HepG2 (cell line): ENCODE measurements at regions not wholly inside any gene's neighbourhood (a gene's known extent, or its start where the extent isn't known, plus 50 kb on each side); places are given as distances from the start of the nearest gene placed in this dataset.

ENCODE experiments used
- ATAC-seq: fragments of 200-7000 bp; cut with Tn5 transposase; 3 replicates; pipeline ENCODE4 v1.9.1; 2020; ENCODE audit warnings: mild to moderate bottlenecking, moderate library complexity
- BruUV-seq: library from RNA; stranded (reverse); fragments of 400-500 nt; replicated peaks from 2 replicates; lab custom pipeline; 2021; lab: Mats Ljungman, UMichigan
- CTCF ChIA-PET: fragments of 300-600 bp; formaldehyde crosslinking; extraction: SDS; loops from one replicate; lab custom pipeline; 2021; ENCODE audit warnings: low total read pairs, inconsistent platforms, low intra/inter-chr PET ratio; lab: Yijun Ruan, JAX
- POLR2A ChIA-PET: fragments of 350-600 bp; sonication (Branson Sonifier 250); formaldehyde crosslinking; loops from one replicate; lab custom pipeline; 2020; ENCODE audit warnings: antibody characterized with exemption, inconsistent platforms; lab: Yijun Ruan, JAX
- DNase-seq: peaks from one replicate; pipeline ENCODE4 v3.0.0-alpha.2; 2015; ENCODE audit warnings: low spot score
- FAIRE-seq: peaks from 3 replicates; lab custom pipeline; 2011; peaks lifted over from hg19 to GRCh38; lab: Jason Lieb, UNC
- H2AFZ ChIP-seq: one replicate; pipeline ENCODE4 v1.6.1; 2011; ENCODE audit warnings: low read length, inconsistent platforms
- H3K27ac ChIP-seq: fragments of 300-600 bp; 3 replicates; pipeline ENCODE4 v1.8.0; 2011; ENCODE audit warnings: mixed run types, mild to moderate bottlenecking, mixed read lengths, low read length, inconsistent platforms; ENCODE audit not compliant: insufficient read depth; ENCODE audit errors: extremely low read length
- H3K27me3 ChIP-seq, 2 experiments: fragments of 200-600 bp in 1 of 2; 2 replicates in 1 of 2; 3 replicates in 1 of 2; pipeline versions ENCODE4 v1.6.0 to v1.8.0; 2011; ENCODE audit warnings: low read length in 2 of 2, mild to moderate bottlenecking in 2 of 2, moderate library complexity in 2 of 2, inconsistent platforms in 1 of 2; ENCODE audit not compliant: insufficient read depth in 2 of 2, control insufficient read depth in 1 of 2
- H3K36me3 ChIP-seq, 2 experiments: fragments of 200-600 bp in 1 of 2; replicated peaks in 1 of 2; 2 replicates in 1 of 2; 3 replicates in 1 of 2; pipeline versions ENCODE4 v1.5.1 to v1.8.0; 2011; ENCODE audit warnings: low read length in 2 of 2, inconsistent platforms in 1 of 2; ENCODE audit not compliant: insufficient read depth in 2 of 2, control insufficient read depth in 1 of 2
- H3K4me1 ChIP-seq: 2 replicates; pipeline ENCODE4 v1.5.1; 2012; ENCODE audit warnings: low read length, inconsistent platforms; ENCODE audit not compliant: insufficient read depth
- H3K4me2 ChIP-seq: 2 replicates; pipeline ENCODE4 v1.6.0; 2011; ENCODE audit warnings: low read depth, low read length, inconsistent platforms
- H3K4me3 ChIP-seq, 3 experiments: fragments of 200-600 bp in 1 of 3; sonication (generic), shearing (Covaris generic) in 1 of 3; replicated peaks in 1 of 3; 2 replicates each; pipeline ENCODE4 v1.5.1; 2011 to 2016; ENCODE audit warnings: low read length in 3 of 3, inconsistent platforms in 2 of 3, low read depth in 2 of 3, mild to moderate bottlenecking in 2 of 3, control low read depth in 1 of 3, mixed read lengths in 1 of 3; ENCODE audit not compliant: insufficient read depth in 1 of 3
- H3K79me2 ChIP-seq: one replicate; pipeline ENCODE4 v1.6.1; 2011; ENCODE audit warnings: low read length, inconsistent platforms; ENCODE audit not compliant: insufficient read depth
- H3K9ac ChIP-seq: 2 replicates; pipeline ENCODE4 v1.6.0; 2011; ENCODE audit warnings: mild to moderate bottlenecking, low read depth, low read length, inconsistent platforms; ENCODE audit not compliant: insufficient read depth
- H3K9me3 ChIP-seq: 2 replicates; pipeline ENCODE4 v1.5.1; 2012; ENCODE audit warnings: mild to moderate bottlenecking, low read length
- H4K20me1 ChIP-seq: 2 replicates; pipeline ENCODE4 v1.6.0; 2011; ENCODE audit warnings: inconsistent platforms, mild to moderate bottlenecking, low read length, moderate library complexity; ENCODE audit not compliant: insufficient read depth
- ZFAT ChIP-seq: sonication (generic); formaldehyde crosslinking; conservative IDR thresholded peaks from 2 replicates; pipeline ENCODE4 v1.8.1; 2023; ENCODE audit warnings: missing genetic modification reagents, inconsistent platforms
- ZNF24 ChIP-seq: fragments of 450-650 bp; IDR thresholded peaks from 2 replicates; pipeline ENCODE4 v1.6.1; 2017; ENCODE audit warnings: antibody characterized with exemption, mild to moderate bottlenecking
- ZNF615 ChIP-seq: sonication (generic); formaldehyde crosslinking; IDR thresholded peaks from 2 replicates; pipeline ENCODE4 v1.5.0; 2020; ENCODE audit warnings: mild to moderate bottlenecking, missing genetic modification reagents, borderline replicate concordance
- ZNF768 ChIP-seq: sonication (generic); formaldehyde crosslinking; IDR thresholded peaks from 2 replicates; pipeline ENCODE4 v1.4.0; 2020; ENCODE audit warnings: missing genetic modification reagents
- WGBS: methylation state at CpG from one replicate; pipeline ENCODE4 v1.1.6; 2017; ENCODE audit warnings: low lambda C conversion rate; 5-methylcytosine and 5-hydroxymethylcytosine counted together
- in situ Hi-C: cut with HindIII; loops from 2 replicates; pipeline ENCODE4 v1.10.0; 2017; ENCODE audit warnings: low pct_unique_long_range_greater_than_20kb; ENCODE audit not compliant: extremely low pct_ligation_motif_present
- intact Hi-C: fragments of 100-400 bp; cut with micrococcal nuclease; formaldehyde crosslinking; loops from one replicate; pipeline ENCODE4 v1.10.0; 2022; ENCODE audit not compliant: unreplicated experiment

- CTCF ChIA-PET: no interaction called here
- no peak overlapping the region for H3K4me2 ChIP-seq
- no peaks in the 10 kb centered on the region for H3K4me1 ChIP-seq
- intact Hi-C loops: no loop called here
- no peak for DNase-seq
- no TSS peak for BruUV-seq
- peak; percentile 79; the same call in 1 of the 2 replicates for TF ChIP-seq ZNF768 (CRISPR knock-in tag)
- no peak for TF ChIP-seq ZFAT (CRISPR knock-in tag)
- TF ChIP-seq, all 625 proteins: peak for 1
- H3K9ac ChIP-seq: no peak overlapping the region
- ATAC-seq (no peak), FAIRE-seq (no peak)
- in situ Hi-C loops: no loop called here
- H3K79me2 ChIP-seq: no peaks in the 10 kb centered on the region
- no peaks in the 10 kb centered on the region for H4K20me1 ChIP-seq
- no peak overlapping the region for H3K4me3 ChIP-seq
- POLR2A ChIA-PET: no interaction called here
- H2AFZ ChIP-seq: no peak overlapping the region
- peaks cover 0 to 14% of the 10 kb centered on the region in 2 experiments; a peak in 2 of 5 replicates for H3K27me3 ChIP-seq
- H3K9me3 ChIP-seq: no peaks in the 10 kb centered on the region
- H3K36me3 ChIP-seq: no peaks in the 10 kb centered on the region
- no peak overlapping the region for H3K27ac ChIP-seq
- 0% methylated on average over 2 of the region's 5 CpGs for WGBS
Observed at GRCh38 chr17:36824678-36825101, 112.6 kb upstream of the LHX1 start.

- Histone ChIP-seq H3K79me2 (no peaks in the 10 kb centered on the region), H3K9me3 (no peaks in the 10 kb centered on the region), H4K20me1 (no peaks in the 10 kb centered on the region), H3K4me2 (no peak overlapping the region), H3K4me3 (no peak overlapping the region), H3K27me3 (peaks cover 0 to 14% of the 10 kb centered on the region in 2 experiments; a peak in 2 of 5 replicates), H2AFZ (no peak overlapping the region), H3K36me3 (no peaks in the 10 kb centered on the region), H3K9ac (no peak overlapping the region), H3K27ac (no peak overlapping the region), H3K4me1 (no peaks in the 10 kb centered on the region)
- DNase-seq: no peak
- 61% methylated on average over 2 of the region's 2 CpGs for WGBS
- no TSS peak for BruUV-seq
- peak; percentile 85 for TF ChIP-seq ZNF24
- no peak for TF ChIP-seq ZNF615 (CRISPR knock-in tag)
- POLR2A ChIA-PET: no interaction called here
- in situ Hi-C loops: no loop called here
- no peak for FAIRE-seq
- CTCF ChIA-PET: no interaction called here
- intact Hi-C loops: no loop called here
- no peak for ATAC-seq
Observed at GRCh38 chr17:36825113-36825512, 112.2 kb upstream of the LHX1 start.
